HepG2 (cell line): ENCODE measurements at regions not wholly inside any gene's neighbourhood (a gene's known extent, or its start where the extent isn't known, plus 50 kb on each side); places are given as distances from the start of the nearest gene placed in this dataset.

Experiments used
- ATAC-seq: fragments of 200-7000 bp; cut with Tn5 transposase; 3 replicates; pipeline ENCODE4 v1.9.1; 2020; ENCODE audit warnings: mild to moderate bottlenecking, moderate library complexity
- BruUV-seq: library from RNA; stranded (reverse); fragments of 400-500 nt; replicated peaks from 2 replicates; lab custom pipeline; 2021; lab: Mats Ljungman, UMichigan
- CTCF ChIA-PET: fragments of 300-600 bp; formaldehyde crosslinking; extraction: SDS; loops from one replicate; lab custom pipeline; 2021; ENCODE audit warnings: low total read pairs, inconsistent platforms, low intra/inter-chr PET ratio; lab: Yijun Ruan, JAX
- POLR2A ChIA-PET: fragments of 350-600 bp; sonication (Branson Sonifier 250); formaldehyde crosslinking; loops from one replicate; lab custom pipeline; 2020; ENCODE audit warnings: antibody characterized with exemption, inconsistent platforms; lab: Yijun Ruan, JAX
- DNase-seq: peaks from one replicate; pipeline ENCODE4 v3.0.0-alpha.2; 2015; ENCODE audit warnings: low spot score
- FAIRE-seq: peaks from 3 replicates; lab custom pipeline; 2011; peaks lifted over from hg19 to GRCh38; lab: Jason Lieb, UNC
- H2AFZ ChIP-seq: one replicate; pipeline ENCODE4 v1.6.1; 2011; ENCODE audit warnings: low read length, inconsistent platforms
- H3K27ac ChIP-seq: fragments of 300-600 bp; 3 replicates; pipeline ENCODE4 v1.8.0; 2011; ENCODE audit warnings: mixed run types, mild to moderate bottlenecking, mixed read lengths, low read length, inconsistent platforms; ENCODE audit not compliant: insufficient read depth; ENCODE audit errors: extremely low read length
- H3K27me3 ChIP-seq, 2 experiments: fragments of 200-600 bp in 1 of 2; 2 replicates in 1 of 2; 3 replicates in 1 of 2; pipeline versions ENCODE4 v1.6.0 to v1.8.0; 2011; ENCODE audit warnings: low read length in 2 of 2, mild to moderate bottlenecking in 2 of 2, moderate library complexity in 2 of 2, inconsistent platforms in 1 of 2; ENCODE audit not compliant: insufficient read depth in 2 of 2, control insufficient read depth in 1 of 2
- H3K36me3 ChIP-seq, 2 experiments: fragments of 200-600 bp in 1 of 2; replicated peaks in 1 of 2; 2 replicates in 1 of 2; 3 replicates in 1 of 2; pipeline versions ENCODE4 v1.5.1 to v1.8.0; 2011; ENCODE audit warnings: low read length in 2 of 2, inconsistent platforms in 1 of 2; ENCODE audit not compliant: insufficient read depth in 2 of 2, control insufficient read depth in 1 of 2
- H3K4me1 ChIP-seq: 2 replicates; pipeline ENCODE4 v1.5.1; 2012; ENCODE audit warnings: low read length, inconsistent platforms; ENCODE audit not compliant: insufficient read depth
- H3K4me2 ChIP-seq: 2 replicates; pipeline ENCODE4 v1.6.0; 2011; ENCODE audit warnings: low read depth, low read length, inconsistent platforms
- H3K4me3 ChIP-seq, 3 experiments: fragments of 200-600 bp in 1 of 3; sonication (generic), shearing (Covaris generic) in 1 of 3; replicated peaks in 1 of 3; 2 replicates each; pipeline ENCODE4 v1.5.1; 2011 to 2016; ENCODE audit warnings: low read length in 3 of 3, inconsistent platforms in 2 of 3, low read depth in 2 of 3, mild to moderate bottlenecking in 2 of 3, control low read depth in 1 of 3, mixed read lengths in 1 of 3; ENCODE audit not compliant: insufficient read depth in 1 of 3
- H3K79me2 ChIP-seq: one replicate; pipeline ENCODE4 v1.6.1; 2011; ENCODE audit warnings: low read length, inconsistent platforms; ENCODE audit not compliant: insufficient read depth
- H3K9ac ChIP-seq: 2 replicates; pipeline ENCODE4 v1.6.0; 2011; ENCODE audit warnings: mild to moderate bottlenecking, low read depth, low read length, inconsistent platforms; ENCODE audit not compliant: insufficient read depth
- H3K9me3 ChIP-seq: 2 replicates; pipeline ENCODE4 v1.5.1; 2012; ENCODE audit warnings: mild to moderate bottlenecking, low read length
- H4K20me1 ChIP-seq: 2 replicates; pipeline ENCODE4 v1.6.0; 2011; ENCODE audit warnings: inconsistent platforms, mild to moderate bottlenecking, low read length, moderate library complexity; ENCODE audit not compliant: insufficient read depth
- AFF4 ChIP-seq: sonication (generic); formaldehyde crosslinking; IDR thresholded peaks from 2 replicates; pipeline ENCODE4 v1.4.0; 2020; ENCODE audit warnings: missing genetic modification reagents
- FOSL1 ChIP-seq: sonication (generic); formaldehyde crosslinking; IDR thresholded peaks from 2 replicates; pipeline ENCODE4 v1.9.0; 2021; ENCODE audit warnings: missing genetic modification reagents, borderline replicate concordance
- HDAC2 ChIP-seq: sonication (generic); formaldehyde crosslinking; IDR thresholded peaks from 2 replicates; pipeline ENCODE4 v1.4.0; 2020; ENCODE audit warnings: missing genetic modification reagents
- HOXA9 ChIP-seq: sonication (generic); formaldehyde crosslinking; IDR thresholded peaks from 2 replicates; pipeline ENCODE4 v1.8.1; 2022; ENCODE audit warnings: missing genetic modification reagents, mild to moderate bottlenecking, moderate library complexity, borderline replicate concordance
- MAFF ChIP-seq: IDR thresholded peaks from 2 replicates; pipeline ENCODE4 v1.6.1; 2011; ENCODE audit warnings: low read depth, low read length, improper control_type of control experiment
- NFE2L1 ChIP-seq: sonication (generic); formaldehyde crosslinking; IDR thresholded peaks from 2 replicates; pipeline ENCODE4 v1.4.0; 2020; ENCODE audit warnings: missing genetic modification reagents, mild to moderate bottlenecking, borderline replicate concordance
- NFIC ChIP-seq: IDR thresholded peaks from 2 replicates; pipeline ENCODE4 v1.6.1; 2012; ENCODE audit warnings: mild to moderate bottlenecking, low read length, inconsistent platforms
- ONECUT2 ChIP-seq: sonication (generic); formaldehyde crosslinking; IDR thresholded peaks from 2 replicates; pipeline ENCODE4 v1.4.0; 2020; ENCODE audit warnings: missing genetic modification reagents
- POLR2A ChIP-seq, 2 experiments: IDR thresholded peaks; 2 replicates each; pipeline ENCODE4 v1.6.1; 2011; ENCODE audit warnings: low read depth in 2 of 2, low read length in 2 of 2, mild to moderate bottlenecking in 1 of 2, moderate library complexity in 1 of 2; ENCODE audit not compliant: insufficient read depth in 1 of 2
- POLR2AphosphoS5 ChIP-seq: IDR thresholded peaks from 2 replicates; pipeline ENCODE4 v1.6.1; 2012; ENCODE audit warnings: low read depth, low read length
- SAFB2 ChIP-seq: sonication (generic); formaldehyde crosslinking; IDR thresholded peaks from 2 replicates; pipeline ENCODE4 v1.5.1; 2020; ENCODE audit warnings: missing genetic modification reagents, low read depth, mild to moderate bottlenecking, borderline replicate concordance
- SALL1 ChIP-seq: sonication (generic); formaldehyde crosslinking; IDR thresholded peaks from 2 replicates; pipeline ENCODE4 v1.8.0; 2022; ENCODE audit warnings: mild to moderate bottlenecking, missing genetic modification reagents
- SNAPC2 ChIP-seq: sonication (generic); formaldehyde crosslinking; IDR thresholded peaks from 2 replicates; pipeline ENCODE4 v1.8.1; 2022; ENCODE audit warnings: mild to moderate bottlenecking, missing genetic modification reagents
- TMF1 ChIP-seq: sonication (generic); formaldehyde crosslinking; IDR thresholded peaks from 2 replicates; pipeline ENCODE4 v1.8.1; 2022; ENCODE audit warnings: low read depth, missing genetic modification reagents
- ZBTB3 ChIP-seq: sonication (generic); formaldehyde crosslinking; IDR thresholded peaks from 2 replicates; pipeline ENCODE4 v1.4.0; 2020; ENCODE audit warnings: low read depth, mild to moderate bottlenecking, moderate library complexity, missing genetic modification reagents, borderline replicate concordance
- ZNF33A ChIP-seq: sonication (generic); formaldehyde crosslinking; IDR thresholded peaks from 2 replicates; pipeline ENCODE4 v1.5.1; 2020; ENCODE audit warnings: missing genetic modification reagents, mild to moderate bottlenecking, moderate library complexity, borderline replicate concordance
- ZNF639 ChIP-seq: conservative IDR thresholded peaks from 2 replicates; pipeline ENCODE4 v1.6.1; 2018; ENCODE audit warnings: missing genetic modification reagents
- ZNF83 ChIP-seq: sonication (generic); formaldehyde crosslinking; IDR thresholded peaks from 2 replicates; pipeline ENCODE4 v1.4.0; 2020; ENCODE audit warnings: missing genetic modification reagents, mild to moderate bottlenecking, borderline replicate concordance
- ZNF850 ChIP-seq: sonication (generic); formaldehyde crosslinking; conservative IDR thresholded peaks from 2 replicates; pipeline ENCODE4 v1.9.0; 2021; ENCODE audit warnings: mild to moderate bottlenecking, missing genetic modification reagents
- ZSCAN20 ChIP-seq: sonication (generic); formaldehyde crosslinking; IDR thresholded peaks from 2 replicates; pipeline ENCODE4 v1.4.0; 2020; ENCODE audit warnings: missing genetic modification reagents, mild to moderate bottlenecking, borderline replicate concordance
- WGBS: methylation state at CpG from one replicate; pipeline ENCODE4 v1.1.6; 2017; ENCODE audit warnings: low lambda C conversion rate; 5-methylcytosine and 5-hydroxymethylcytosine counted together
- in situ Hi-C: cut with HindIII; loops from 2 replicates; pipeline ENCODE4 v1.10.0; 2017; ENCODE audit warnings: low pct_unique_long_range_greater_than_20kb; ENCODE audit not compliant: extremely low pct_ligation_motif_present
- intact Hi-C: fragments of 100-400 bp; cut with micrococcal nuclease; formaldehyde crosslinking; loops from one replicate; pipeline ENCODE4 v1.10.0; 2022; ENCODE audit not compliant: unreplicated experiment

GRCh38 chr7:1298051-1298930 lies 65.6 kb downstream of the UNCX start:
- no peak overlapping the region for H3K9ac ChIP-seq
- DNase-seq (no peak), ATAC-seq (no peak)
- H3K4me2 ChIP-seq: no peak overlapping the region
- CTCF ChIA-PET: no interaction called here
- peaks cover 14% of the 10 kb centered on the region for H3K4me1 ChIP-seq
- no peak overlapping the region for H2AFZ ChIP-seq
- no peak overlapping the region for H3K4me3 ChIP-seq
- peaks cover 14 to 71% of the 10 kb centered on the region in 2 experiments; a peak in 4 of 5 replicates for H3K27me3 ChIP-seq
- H3K9me3 ChIP-seq: no peaks in the 10 kb centered on the region
- no peaks in the 10 kb centered on the region for H3K79me2 ChIP-seq
- H3K27ac ChIP-seq: no peak overlapping the region
- TF ChIP-seq NFIC (no peak), ZNF639 (no peak), POLR2A (IDR thresholded peaks at IDR 0.05; ENCODE audit: insufficient read depth in 1 of 2, low read depth in 2 of 2, low read length in 2 of 2) (no peak), TMF1 (no peak), NFE2L1 (CRISPR knock-in tag) (no peak), SNAPC2 (CRISPR knock-in tag) (no peak), ONECUT2 (CRISPR knock-in tag) (no peak), ZNF850 (CRISPR knock-in tag) (no peak), ZBTB3 (CRISPR knock-in tag) (no peak), FOSL1 (CRISPR knock-in tag) (no peak), SAFB2 (CRISPR knock-in tag) (no peak), ZNF83 (no peak), AFF4 (no peak), SALL1 (no peak), ZNF33A (CRISPR knock-in tag) (no peak), HDAC2 (CRISPR knock-in tag) (no peak), POLR2AphosphoS5 (no peak), ZSCAN20 (no peak), MAFF (no peak), HOXA9 (CRISPR knock-in tag) (no peak)
- TF ChIP-seq, all 625 proteins: peak for 0
- no peaks in the 10 kb centered on the region for H3K36me3 ChIP-seq
- in situ Hi-C loops: no loop called here
- POLR2A ChIA-PET: no interaction called here
- FAIRE-seq: no peak
- no peaks in the 10 kb centered on the region for H4K20me1 ChIP-seq
- no TSS peak for BruUV-seq
- intact Hi-C loops: no loop called here
- WGBS: 30% methylated on average over 20 of the region's 28 CpGs
